GM12878 (cell line): ENCODE measurements at regions not wholly inside any gene's neighbourhood (a gene's known extent, or its start where the extent isn't known, plus 50 kb on each side); places are given as distances from the start of the nearest gene placed in this dataset.

ENCODE experiments used
- ATAC-seq: fragments of 200-7000 bp; cut with Tn5 transposase; 3 replicates; pipeline ENCODE4 v1.9.1; 2020; ENCODE audit warnings: mild to moderate bottlenecking, moderate library complexity
- BruUV-seq: library from RNA; stranded (reverse); fragments of 400-500 nt; replicated peaks from 2 replicates; lab custom pipeline; 2021; lab: Mats Ljungman, UMichigan
- CTCF ChIA-PET: fragments of 300-600 bp; sonication (Branson Sonifier 250); formaldehyde crosslinking; extraction: SDS; loops from one replicate; lab custom pipeline; 2021; ENCODE audit warnings: inconsistent platforms; lab: Yijun Ruan, JAX
- POLR2A ChIA-PET: fragments of 350-600 bp; formaldehyde crosslinking; extraction: SDS; loops from one replicate; lab custom pipeline; 2021; ENCODE audit warnings: inconsistent platforms; lab: Charles Lee
- RAD21 ChIA-PET: fragments of 300-600 bp; sonication (Branson Sonifier 250); formaldehyde crosslinking; loops from one replicate; lab custom pipeline; 2023; ENCODE audit warnings: antibody characterized with exemption; ENCODE audit not compliant: unreplicated experiment; lab: Charles Lee
- SMC1A ChIA-PET: fragments of 300-600 bp; sonication (Branson Sonifier 250); formaldehyde crosslinking; loops from one replicate; lab custom pipeline; 2023; ENCODE audit not compliant: unreplicated experiment, uncharacterized antibody; lab: Charles Lee
- DNase-seq: peaks from one replicate; pipeline ENCODE4 v3.0.0-alpha.2; 2011; ENCODE audit warnings: low read depth, low spot score
- FAIRE-seq: peaks from 3 replicates; lab custom pipeline; 2011; peaks lifted over from hg19 to GRCh38; lab: Jason Lieb, UNC
- H2AFZ ChIP-seq: 2 replicates; pipeline ENCODE4 v1.6.0; 2011; ENCODE audit warnings: low read depth, low read length, control low read depth; ENCODE audit not compliant: control insufficient read depth
- H3K27ac ChIP-seq: 2 replicates; pipeline ENCODE4 v1.5.1; 2011; ENCODE audit warnings: control low read depth; ENCODE audit not compliant: control insufficient read depth, insufficient read depth
- H3K27me3 ChIP-seq, 2 experiments: replicated peaks in 1 of 2; 2 replicates each; pipeline versions ENCODE4 v1.6.0 to v1.6.1; 2011; ENCODE audit warnings: low read length in 1 of 2; ENCODE audit not compliant: control insufficient read depth in 2 of 2, insufficient read depth in 2 of 2
- H3K36me3 ChIP-seq, 2 experiments: 2 replicates each; pipeline ENCODE4 v1.5.1; 2011; ENCODE audit warnings: low read length in 1 of 2; ENCODE audit not compliant: control insufficient read depth in 2 of 2, insufficient read depth in 2 of 2
- H3K4me1 ChIP-seq: 2 replicates; pipeline ENCODE4 v1.6.1; 2011; ENCODE audit warnings: mild to moderate bottlenecking, low read length, moderate library complexity, mixed read lengths; ENCODE audit not compliant: control insufficient read depth, insufficient read depth
- H3K4me2 ChIP-seq: 2 replicates; pipeline ENCODE4 v1.6.0; 2011; ENCODE audit warnings: control low read depth; ENCODE audit not compliant: control insufficient read depth, insufficient read depth
- H3K4me3 ChIP-seq: fragments of 200-600 bp; sonication (generic); 2 replicates; pipeline ENCODE4 v1.5.1; 2016
- H3K79me2 ChIP-seq: 2 replicates; pipeline ENCODE4 v1.6.0; 2011; ENCODE audit warnings: low read length; ENCODE audit not compliant: control insufficient read depth, insufficient read depth
- H3K9ac ChIP-seq: 2 replicates; pipeline ENCODE4 v1.8.0; 2011; ENCODE audit warnings: low read length, control low read depth, mixed read lengths; ENCODE audit not compliant: control insufficient read depth, insufficient read depth
- H3K9me3 ChIP-seq: replicated peaks from 3 replicates; pipeline ENCODE4 v1.5.1; 2011; ENCODE audit warnings: mild to moderate bottlenecking, low read length; ENCODE audit not compliant: control insufficient read depth, insufficient read depth
- H4K20me1 ChIP-seq: 2 replicates; pipeline ENCODE4 v1.6.0; 2011; ENCODE audit not compliant: control insufficient read depth, insufficient read depth
- BCLAF1 ChIP-seq: fragments of 450-650 bp; IDR thresholded peaks from 2 replicates; pipeline ENCODE4 v1.6.1; 2017; ENCODE audit warnings: antibody characterized with exemption, mild to moderate bottlenecking, moderate library complexity
- CHD4 ChIP-seq: fragments of 200-600 bp; sonication (generic); IDR thresholded peaks from 2 replicates; pipeline ENCODE4 v1.6.1; 2016; ENCODE audit warnings: mild to moderate bottlenecking
- E2F8 ChIP-seq: fragments of 450-650 bp; IDR thresholded peaks from 2 replicates; pipeline ENCODE4 v1.6.1; 2018; ENCODE audit warnings: mild to moderate bottlenecking, low read depth, moderate library complexity; ENCODE audit not compliant: partially characterized antibody
- HDGF ChIP-seq: fragments of 450-650 bp; IDR thresholded peaks from 2 replicates; pipeline ENCODE4 v1.6.1; 2016; ENCODE audit warnings: antibody characterized with exemption
- IKZF1 ChIP-seq: fragments of 450-650 bp; conservative IDR thresholded peaks from 2 replicates; pipeline ENCODE4 v1.6.1; 2017; ENCODE audit warnings: antibody characterized with exemption, mild to moderate bottlenecking
- KAT2A ChIP-seq: conservative IDR thresholded peaks from 2 replicates; pipeline ENCODE4 v1.6.1; 2011; ENCODE audit warnings: low read depth, low read length; ENCODE audit not compliant: control insufficient read depth
- MEF2A ChIP-seq: IDR thresholded peaks from 2 replicates; pipeline ENCODE4 v1.6.1; 2011; ENCODE audit warnings: low read depth, mild to moderate bottlenecking, low read length, moderate library complexity; ENCODE audit not compliant: insufficient read depth
- MLLT1 ChIP-seq: fragments of 450-650 bp; IDR thresholded peaks from 2 replicates; pipeline ENCODE4 v1.6.1; 2016; ENCODE audit warnings: mild to moderate bottlenecking
- POU2F2 ChIP-seq: IDR thresholded peaks from 3 replicates; pipeline ENCODE4 v1.6.1; 2011; ENCODE audit warnings: low read depth, mild to moderate bottlenecking, low read length, borderline replicate concordance
- RB1 ChIP-seq: fragments of 450-650 bp; formaldehyde crosslinking; IDR thresholded peaks from 2 replicates; pipeline ENCODE4 v1.6.1; 2017; ENCODE audit warnings: mild to moderate bottlenecking, borderline replicate concordance
- SUZ12 ChIP-seq: fragments of 200-600 bp; sonication (generic); IDR thresholded peaks from one replicate; pipeline ENCODE4 v1.6.1; 2018; ENCODE audit warnings: antibody characterized with exemption, mild to moderate bottlenecking; ENCODE audit not compliant: unreplicated experiment
- ZNF274 ChIP-seq: IDR thresholded peaks from one replicate; pipeline ENCODE4 v1.8.0; 2011; ENCODE audit not compliant: insufficient read length, insufficient read depth
- WGBS: methylation state at CpG from one replicate; pipeline ENCODE4 v1.1.6; 2016; ENCODE audit warnings: low lambda C conversion rate; ENCODE audit not compliant: insufficient replicate concordance, insufficient coverage; ENCODE audit errors: missing lambda C conversion rate; 5-methylcytosine and 5-hydroxymethylcytosine counted together
- in situ Hi-C: fragments of 300-500 bp; cut with MboI; formaldehyde crosslinking; loops from 9 replicates; pipeline ENCODE4 v1.14.3; 2018; ENCODE audit warnings: mixed read lengths
- intact Hi-C: fragments of 100-400 bp; cut with micrococcal nuclease; formaldehyde crosslinking; loops from one replicate; pipeline ENCODE4 v1.14.2; 2022; ENCODE audit not compliant: unreplicated experiment

GRCh38 chr5:58085800-58086199 lies 374.1 kb downstream of the PLK2 start:
- RAD21 ChIA-PET = no interaction called here
- Histone ChIP-seq H3K4me1 (no peaks in the 10 kb centered on the region), H3K27me3 (no peaks in the 10 kb centered on the region)
- DNase-seq (no peak), ATAC-seq (no peak)
- TF ChIP-seq ZNF274 = no peak
- no peak for TF ChIP-seq POU2F2
- no peak for TF ChIP-seq CHD4
- no peak for TF ChIP-seq MEF2A
- TF ChIP-seq MLLT1 = no peak
- TF ChIP-seq IKZF1 = no peak
- TF ChIP-seq HDGF = no peak
- TF ChIP-seq RB1 = no peak
- TF ChIP-seq, all 136 proteins: peak for 0
- no peaks in the 10 kb centered on the region for H3K36me3 ChIP-seq
- no peaks in the 10 kb centered on the region for H3K79me2 ChIP-seq
- POLR2A ChIA-PET = no interaction called here
- H3K4me3 ChIP-seq = no peak overlapping the region
- no peak overlapping the region for H2AFZ ChIP-seq
- H3K4me2 ChIP-seq = no peak overlapping the region
- FAIRE-seq = no peak
- no peaks in the 10 kb centered on the region for H4K20me1 ChIP-seq
- no TSS peak for BruUV-seq
- 16% methylated on average over 4 of the region's 4 CpGs for WGBS
- SMC1A ChIA-PET = no interaction called here
- H3K9me3 ChIP-seq = no peaks in the 10 kb centered on the region
- CTCF ChIA-PET = interaction anchor here (0.6 kb wide), 1 partner anchor 63 kb away, joined by 3 read pairs; no protein-coding TSS in a partner anchor
- no peak overlapping the region for H3K27ac ChIP-seq
- H3K9ac ChIP-seq = no peak overlapping the region
- in situ Hi-C loops = no loop called here
- intact Hi-C loops = no loop called here

- FAIRE-seq (no peak), ATAC-seq (no peak), DNase-seq (no peak)
- BruUV-seq = no TSS peak
- Histone ChIP-seq H3K79me2 (no peaks in the 10 kb centered on the region), H3K27me3 (no peaks in the 10 kb centered on the region), H3K36me3 (no peaks in the 10 kb centered on the region), H3K4me3 (no peak overlapping the region), H3K27ac (no peak overlapping the region), H4K20me1 (no peaks in the 10 kb centered on the region), H3K9ac (no peak overlapping the region), H3K4me2 (no peak overlapping the region), H3K4me1 (no peaks in the 10 kb centered on the region), H3K9me3 (no peaks in the 10 kb centered on the region), H2AFZ (no peak overlapping the region)
- ChIA-PET POLR2A (no interaction called here), SMC1A (no interaction called here), RAD21 (no interaction called here), CTCF (no interaction called here)
- 9% methylated on average over 3 of the region's 3 CpGs for WGBS
- intact Hi-C loops = no loop called here
- in situ Hi-C loops = no loop called here
- TF ChIP-seq E2F8 (no peak), KAT2A (no peak), SUZ12 (no peak), BCLAF1 (no peak)
These were observed 378.5 kb downstream of the PLK2 start for GRCh38 chr5:58081435-58081834.
